ENCODE measurements at regions not wholly inside any gene's neighbourhood (a gene's known extent, or its start where the extent isn't known, plus 50 kb on each side); places are given as distances from the start of the nearest gene placed in this dataset.

DNA sequence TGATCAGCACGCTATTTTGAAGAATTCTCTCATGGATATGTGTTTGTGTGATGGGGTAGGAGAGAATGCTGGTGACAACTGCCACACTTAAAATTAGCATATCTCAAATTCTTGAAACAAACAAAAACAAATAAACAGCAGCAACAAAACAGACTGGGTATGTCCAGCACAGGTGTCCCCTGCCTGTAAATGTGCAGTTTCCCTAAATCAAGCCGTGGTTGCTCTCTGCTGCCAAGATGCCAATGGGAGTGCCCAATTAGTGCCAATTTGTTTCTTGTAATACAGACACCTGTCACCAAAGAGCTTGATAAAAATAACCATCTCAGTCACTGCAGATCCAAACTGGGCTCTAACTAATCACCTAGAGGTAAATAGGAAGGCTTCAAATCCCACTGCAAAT lies 144.2 kb upstream of the SMARCA2 start:
- no peak for ATAC-seq
- H3K4me2 ChIP-seq (ENCODE audit: low read length) = no peak overlapping the region
- peaks cover 3% of the 10 kb centered on the region; the same call in 1 of the 2 replicates for H3K27me3 ChIP-seq (ENCODE audit: insufficient read depth, low read length)
- H3K4me1 ChIP-seq (ENCODE audit: control insufficient read depth in 1 of 2, insufficient read depth in 2 of 2, low read length in 2 of 2) = no peaks in the 10 kb centered on the region
- no peak overlapping the region for H3K9ac ChIP-seq (ENCODE audit: low read length)
- no peak overlapping the region for H2AFZ ChIP-seq (ENCODE audit: low read depth, low read length, poor library complexity, severe bottlenecking)
- H4K20me1 ChIP-seq (ENCODE audit: insufficient read depth) = no peaks in the 10 kb centered on the region
- H3K27ac ChIP-seq (ENCODE audit: low read depth, low read length) = no peak overlapping the region
- no peaks in the 10 kb centered on the region for H3K79me2 ChIP-seq (ENCODE audit: insufficient read depth, low read length)
- CTCF ChIA-PET = no interaction called here
- intact Hi-C loops (cut with micrococcal nuclease) = loop anchor here (5.0 kb wide), 1 partner anchor 216 kb away; no protein-coding TSS in a partner anchor
- DNase-seq (ENCODE audit: low read depth, low spot score) = no peak
- H3K36me3 ChIP-seq (ENCODE audit: control insufficient read depth in 1 of 2, insufficient read depth in 2 of 2, low read length in 2 of 2) = no peaks in the 10 kb centered on the region
- no peak overlapping the region for H3K4me3 ChIP-seq (replicated peaks in 1 of 2; ENCODE audit: low read depth in 1 of 2, low read length in 2 of 2)
- TF ChIP-seq EGR1 (IDR thresholded peaks at IDR 0.05; ENCODE audit: low read depth) (no peak), YY1 (IDR thresholded peaks at IDR 0.05; ENCODE audit: extremely low read depth, insufficient replicate concordance, low read depth, low read length) (no peak), REST (IDR thresholded peaks at IDR 0.05; ENCODE audit: low read depth) (no peak), CBX3 (IDR thresholded peaks at IDR 0.05; ENCODE audit: low read depth) (no peak), SP1 (IDR thresholded peaks at IDR 0.05; ENCODE audit: low read depth) (no peak), ELF1 (IDR thresholded peaks at IDR 0.05; ENCODE audit: borderline replicate concordance, low read depth) (no peak), JUND (IDR thresholded peaks at IDR 0.05) (no peak), CEBPB (IDR thresholded peaks at IDR 0.05; ENCODE audit: low read depth) (no peak)
- TF ChIP-seq, protein P1, sequence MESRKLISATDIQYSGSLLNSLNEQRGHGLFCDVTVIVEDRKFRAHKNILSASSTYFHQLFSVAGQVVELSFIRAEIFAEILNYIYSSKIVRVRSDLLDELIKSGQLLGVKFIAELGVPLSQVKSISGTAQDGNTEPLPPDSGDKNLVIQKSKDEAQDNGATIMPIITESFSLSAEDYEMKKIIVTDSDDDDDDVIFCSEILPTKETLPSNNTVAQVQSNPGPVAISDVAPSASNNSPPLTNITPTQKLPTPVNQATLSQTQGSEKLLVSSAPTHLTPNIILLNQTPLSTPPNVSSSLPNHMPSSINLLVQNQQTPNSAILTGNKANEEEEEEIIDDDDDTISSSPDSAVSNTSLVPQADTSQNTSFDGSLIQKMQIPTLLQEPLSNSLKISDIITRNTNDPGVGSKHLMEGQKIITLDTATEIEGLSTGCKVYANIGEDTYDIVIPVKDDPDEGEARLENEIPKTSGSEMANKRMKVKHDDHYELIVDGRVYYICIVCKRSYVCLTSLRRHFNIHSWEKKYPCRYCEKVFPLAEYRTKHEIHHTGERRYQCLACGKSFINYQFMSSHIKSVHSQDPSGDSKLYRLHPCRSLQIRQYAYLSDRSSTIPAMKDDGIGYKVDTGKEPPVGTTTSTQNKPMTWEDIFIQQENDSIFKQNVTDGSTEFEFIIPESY (IDR thresholded peaks at IDR 0.05; ENCODE audit: extremely low read depth, insufficient replicate concordance, low read length) = no peak
- TF ChIP-seq, protein P2, sequence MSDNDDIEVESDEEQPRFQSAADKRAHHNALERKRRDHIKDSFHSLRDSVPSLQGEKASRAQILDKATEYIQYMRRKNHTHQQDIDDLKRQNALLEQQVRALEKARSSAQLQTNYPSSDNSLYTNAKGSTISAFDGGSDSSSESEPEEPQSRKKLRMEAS (IDR thresholded peaks at IDR 0.05) = no peak
- TF ChIP-seq, protein P3, sequence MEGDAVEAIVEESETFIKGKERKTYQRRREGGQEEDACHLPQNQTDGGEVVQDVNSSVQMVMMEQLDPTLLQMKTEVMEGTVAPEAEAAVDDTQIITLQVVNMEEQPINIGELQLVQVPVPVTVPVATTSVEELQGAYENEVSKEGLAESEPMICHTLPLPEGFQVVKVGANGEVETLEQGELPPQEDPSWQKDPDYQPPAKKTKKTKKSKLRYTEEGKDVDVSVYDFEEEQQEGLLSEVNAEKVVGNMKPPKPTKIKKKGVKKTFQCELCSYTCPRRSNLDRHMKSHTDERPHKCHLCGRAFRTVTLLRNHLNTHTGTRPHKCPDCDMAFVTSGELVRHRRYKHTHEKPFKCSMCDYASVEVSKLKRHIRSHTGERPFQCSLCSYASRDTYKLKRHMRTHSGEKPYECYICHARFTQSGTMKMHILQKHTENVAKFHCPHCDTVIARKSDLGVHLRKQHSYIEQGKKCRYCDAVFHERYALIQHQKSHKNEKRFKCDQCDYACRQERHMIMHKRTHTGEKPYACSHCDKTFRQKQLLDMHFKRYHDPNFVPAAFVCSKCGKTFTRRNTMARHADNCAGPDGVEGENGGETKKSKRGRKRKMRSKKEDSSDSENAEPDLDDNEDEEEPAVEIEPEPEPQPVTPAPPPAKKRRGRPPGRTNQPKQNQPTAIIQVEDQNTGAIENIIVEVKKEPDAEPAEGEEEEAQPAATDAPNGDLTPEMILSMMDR (IDR thresholded peaks at IDR 0.05 in 2 of 3, conservative IDR thresholded peaks at IDR 0.05 in 1 of 3; ENCODE audit: borderline replicate concordance in 1 of 3, insufficient read depth in 1 of 3, low read depth in 2 of 3, low read length in 2 of 3) = no peak
- no peaks in the 10 kb centered on the region for H3K9me3 ChIP-seq (ENCODE audit: control insufficient read depth in 1 of 2, insufficient read depth in 1 of 2, low read depth in 1 of 2, low read length in 2 of 2)
- BruUV-seq (replicated peaks) = no TSS peak
- RAD21 ChIA-PET (ENCODE audit: low non-redundant PET in 1 of 2, low total read pairs in 2 of 2, uncharacterized antibody in 2 of 2, unreplicated experiment in 2 of 2) = no interaction called here
- POLR2A ChIA-PET = no interaction called here
- no peaks in the 10 kb centered on the region for H3K9me2 ChIP-seq (ENCODE audit: insufficient read depth)

Data from HCT116 (cell line).